DND-41 (cell line): ENCODE measurements at regions not wholly inside any gene's neighbourhood (a gene's known extent, or its start where the extent isn't known, plus 50 kb on each side); places are given as distances from the start of the nearest gene placed in this dataset.

Source experiments
- EZH2 ChIP-seq: IDR thresholded peaks from 3 replicates; pipeline ENCODE4 v1.6.1; 2012; ENCODE audit warnings: borderline replicate concordance, low read depth, mild to moderate bottlenecking, moderate library complexity, low read length, inconsistent platforms; ENCODE audit not compliant: severe bottlenecking
- TF ChIP-seq, protein P1 (sequence below): IDR thresholded peaks from 2 replicates; pipeline ENCODE4 v1.5.1; 2012; ENCODE audit warnings: borderline replicate concordance, low read length, moderate library complexity, mild to moderate bottlenecking; ENCODE audit not compliant: poor library complexity, severe bottlenecking; ENCODE audit errors: extremely low read depth

GRCh38 chr13:42373048-42373812, 101.3 kb downstream of the AKAP11 start:
- TF ChIP-seq, protein P1, sequence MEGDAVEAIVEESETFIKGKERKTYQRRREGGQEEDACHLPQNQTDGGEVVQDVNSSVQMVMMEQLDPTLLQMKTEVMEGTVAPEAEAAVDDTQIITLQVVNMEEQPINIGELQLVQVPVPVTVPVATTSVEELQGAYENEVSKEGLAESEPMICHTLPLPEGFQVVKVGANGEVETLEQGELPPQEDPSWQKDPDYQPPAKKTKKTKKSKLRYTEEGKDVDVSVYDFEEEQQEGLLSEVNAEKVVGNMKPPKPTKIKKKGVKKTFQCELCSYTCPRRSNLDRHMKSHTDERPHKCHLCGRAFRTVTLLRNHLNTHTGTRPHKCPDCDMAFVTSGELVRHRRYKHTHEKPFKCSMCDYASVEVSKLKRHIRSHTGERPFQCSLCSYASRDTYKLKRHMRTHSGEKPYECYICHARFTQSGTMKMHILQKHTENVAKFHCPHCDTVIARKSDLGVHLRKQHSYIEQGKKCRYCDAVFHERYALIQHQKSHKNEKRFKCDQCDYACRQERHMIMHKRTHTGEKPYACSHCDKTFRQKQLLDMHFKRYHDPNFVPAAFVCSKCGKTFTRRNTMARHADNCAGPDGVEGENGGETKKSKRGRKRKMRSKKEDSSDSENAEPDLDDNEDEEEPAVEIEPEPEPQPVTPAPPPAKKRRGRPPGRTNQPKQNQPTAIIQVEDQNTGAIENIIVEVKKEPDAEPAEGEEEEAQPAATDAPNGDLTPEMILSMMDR: no peak
- no peak for TF ChIP-seq EZH2
